Heart left ventricle (tissue), 16 donors: ENCODE measurements at regions not wholly inside any gene's neighbourhood (a gene's known extent, or its start where the extent isn't known, plus 50 kb on each side); places are given as distances from the start of the nearest gene placed in this dataset.

Source experiments
- ATAC-seq, 4 donors: fragments of 200-7000 bp; cut with Tn5 transposase; one replicate each; pipeline ENCODE4 v1.9.1; 2020 to 2022; ENCODE audit warnings: moderate library complexity in 4 of 4, mild to moderate bottlenecking in 3 of 4, moderate number of reproducible peaks in 1 of 4
- DNase-seq, 5 donors: peaks; one replicate each; pipeline ENCODE4 v3.0.0-alpha.2; 2020
- H3K27ac ChIP-seq, 12 donors: fragments of 200-600 bp; sonication (generic) in 4 of 12; one replicate each; pipeline versions ENCODE4 v1.5.0 to v1.8.0; 2016 to 2022; ENCODE audit warnings: mild to moderate bottlenecking in 2 of 12
- H3K27me3 ChIP-seq, 9 donors: fragments of 200-600 bp; sonication (generic) in 2 of 9; one replicate each; pipeline versions ENCODE4 v1.5.1 to v1.8.0; 2016 to 2022; ENCODE audit warnings: mild to moderate bottlenecking in 3 of 9
- H3K36me3 ChIP-seq, 9 donors: fragments of 200-600 bp; sonication (generic) in 2 of 9; one replicate each; pipeline versions ENCODE4 v1.5.0 to v1.8.0; 2018 to 2022; ENCODE audit warnings: mild to moderate bottlenecking in 2 of 9
- H3K4me1 ChIP-seq, 12 donors: fragments of 200-600 bp; sonication (generic) in 4 of 12; one replicate each; pipeline versions ENCODE4 v1.5.0 to v1.8.0; 2016 to 2022; ENCODE audit warnings: mild to moderate bottlenecking in 3 of 12
- H3K4me3 ChIP-seq, 12 donors: fragments of 200-600 bp; sonication (generic) in 4 of 12; one replicate each; pipeline versions ENCODE4 v1.5.0 to v1.8.0; 2017 to 2022; ENCODE audit warnings: mild to moderate bottlenecking in 9 of 12, moderate library complexity in 4 of 12
- H3K9me3 ChIP-seq, 12 donors: fragments of 200-600 bp; sonication (generic) in 4 of 12; one replicate each; pipeline versions ENCODE4 v1.5.0 to v1.8.0; 2016 to 2022; ENCODE audit warnings: mild to moderate bottlenecking in 1 of 12
- POLR2A ChIP-seq, 2 donors: fragments of 450-650 bp; IDR thresholded peaks; one replicate each; pipeline ENCODE4 v1.6.1; 2017; ENCODE audit warnings: antibody characterized with exemption in 2 of 2, mild to moderate bottlenecking in 2 of 2, moderate library complexity in 2 of 2
- WGBS, 4 donors: extraction: QIAGEN DNeasy Blood & Tissue Kit in 2 of 4; methylation state at CpG; one replicate each; pipeline versions ENCODE4 v1.1.5 to v1.1.7; 2013 to 2018; 5-methylcytosine and 5-hydroxymethylcytosine counted together
- intact Hi-C, 10 donors: fragments of 100-400 bp; cut with DNase I; formaldehyde crosslinking; loops; one replicate each; pipeline versions ENCODE4 v1.11.1 to v1.14.2; 2022
- TF ChIP-seq, protein P1 (sequence below), 12 donors: fragments of 200-600 bp; sonication (generic) in 4 of 12; IDR thresholded peaks; one replicate each; pipeline versions ENCODE4 v1.5.0 to v1.8.0; 2018 to 2022; ENCODE audit warnings: antibody characterized with exemption in 12 of 12, mild to moderate bottlenecking in 5 of 12
- donor health status: ischemic (EF 13 %, LVEDD 7.1; RV severe dilation, severe dysfunction).
- donor health status: healthy with polysubstance abuse.
- donor health status: DM: no; HTN: yes; CAD: no.
- donor health status: DM: no; HTN: no; CAD: no.
- donor health status: ischemic (EF 25% LVEDD 6.9; RV normal size, moderate dysfunction).
- donor health status: ischemic (EF 25% LVEDD 5.7; RV mildly dilated, moderate dysfunction).
- donor health status: healthy.
- donor health status: DM: yes; HTN: yes; CAD: no.
- donor health status: ischemic (EF 35%, LVEDD 5.7; RV mildly dilated, moderate dysfunction).
- donor health status: nonischemic (EF 11% LVEDD 7.7; RV severe dilation, severe dysfunction).
- donor health status: DM: yes; HTN: yes; CAD: no.
- donor health status: PGD.
- donor health status: ischemic (EF 29% LVEDD 5.4; RV normal size, mild dysfunction).
- donor health status: nonischemic (EF 23%, LVEDD 6.1; RV moderate dilation, normal function).

DNA sequence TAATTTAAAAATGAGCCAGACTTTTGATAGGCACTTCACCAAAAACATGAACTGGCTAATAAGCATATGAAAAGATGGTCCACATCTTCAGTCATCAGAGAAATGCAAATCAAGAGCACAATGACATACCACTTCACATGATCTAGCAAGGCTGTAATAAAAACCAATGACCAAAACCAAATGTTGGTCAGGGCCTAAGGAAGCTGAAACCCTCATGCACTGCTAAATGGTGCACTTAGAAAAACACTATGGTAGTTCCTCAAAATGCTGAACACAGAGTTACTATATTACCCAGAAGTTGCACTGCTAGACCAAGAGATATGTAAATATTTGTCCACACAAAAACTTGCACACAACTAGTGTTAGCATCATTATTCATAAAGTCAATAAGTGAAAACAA, 504.9 kb upstream of the SOX11 start:
- intact Hi-C loops, result no loop called here
- DNase-seq (no peak), ATAC-seq (no peak)
- TF ChIP-seq POLR2A (IDR thresholded peaks at IDR 0.05), result no peak
- TF ChIP-seq, protein P1, sequence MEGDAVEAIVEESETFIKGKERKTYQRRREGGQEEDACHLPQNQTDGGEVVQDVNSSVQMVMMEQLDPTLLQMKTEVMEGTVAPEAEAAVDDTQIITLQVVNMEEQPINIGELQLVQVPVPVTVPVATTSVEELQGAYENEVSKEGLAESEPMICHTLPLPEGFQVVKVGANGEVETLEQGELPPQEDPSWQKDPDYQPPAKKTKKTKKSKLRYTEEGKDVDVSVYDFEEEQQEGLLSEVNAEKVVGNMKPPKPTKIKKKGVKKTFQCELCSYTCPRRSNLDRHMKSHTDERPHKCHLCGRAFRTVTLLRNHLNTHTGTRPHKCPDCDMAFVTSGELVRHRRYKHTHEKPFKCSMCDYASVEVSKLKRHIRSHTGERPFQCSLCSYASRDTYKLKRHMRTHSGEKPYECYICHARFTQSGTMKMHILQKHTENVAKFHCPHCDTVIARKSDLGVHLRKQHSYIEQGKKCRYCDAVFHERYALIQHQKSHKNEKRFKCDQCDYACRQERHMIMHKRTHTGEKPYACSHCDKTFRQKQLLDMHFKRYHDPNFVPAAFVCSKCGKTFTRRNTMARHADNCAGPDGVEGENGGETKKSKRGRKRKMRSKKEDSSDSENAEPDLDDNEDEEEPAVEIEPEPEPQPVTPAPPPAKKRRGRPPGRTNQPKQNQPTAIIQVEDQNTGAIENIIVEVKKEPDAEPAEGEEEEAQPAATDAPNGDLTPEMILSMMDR (IDR thresholded peaks at IDR 0.05), result no peak
- H3K36me3 ChIP-seq, result no peaks in the 10 kb centered on the region
- H3K4me3 ChIP-seq, result no peak overlapping the region
- H3K4me1 ChIP-seq, result no peaks in the 10 kb centered on the region
- no peak overlapping the region for H3K27ac ChIP-seq
- peaks cover 0 to 7% (median 0%) of the 10 kb centered on the region in 12 donors for H3K9me3 ChIP-seq
- no peaks in the 10 kb centered on the region for H3K27me3 ChIP-seq

DNA sequence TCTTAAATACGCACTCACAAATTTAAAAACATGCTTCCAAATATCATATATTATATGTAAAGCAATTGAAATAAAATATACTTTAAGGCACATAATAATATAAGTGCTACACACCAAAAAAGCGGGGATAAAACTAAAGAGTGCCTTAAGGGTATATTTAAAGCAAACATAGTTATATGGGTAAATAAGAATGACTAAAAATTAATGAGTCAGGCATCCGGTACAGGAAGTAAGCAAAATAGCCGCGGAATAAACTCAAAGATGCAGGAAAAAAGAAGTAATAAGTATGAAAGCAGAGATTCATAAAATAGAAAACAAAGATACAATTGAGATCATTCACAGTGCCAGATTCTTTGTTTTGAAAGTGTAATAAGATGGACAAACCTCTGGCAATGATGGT, 503.5 kb upstream of the SOX11 start:
- TF ChIP-seq, protein P1 (IDR thresholded peaks at IDR 0.05), result no peak
- no peak for TF ChIP-seq POLR2A (IDR thresholded peaks at IDR 0.05)
- H3K36me3 ChIP-seq, result no peaks in the 10 kb centered on the region
- H3K4me1 ChIP-seq, result no peaks in the 10 kb centered on the region
- DNase-seq (no peak), ATAC-seq (no peak)
- H3K27ac ChIP-seq, result no peak overlapping the region
- no peak overlapping the region for H3K4me3 ChIP-seq
- H3K27me3 ChIP-seq, result no peaks in the 10 kb centered on the region
- peaks cover 0 to 7% (median 0%) of the 10 kb centered on the region in 12 donors for H3K9me3 ChIP-seq
- intact Hi-C loops, result no loop called here
- 64 to 74% (median 69%) methylated on average over 5 of the region's 5 CpGs for WGBS, 4 donors

GRCh38 chr2:5190023-5190422, 502.2 kb upstream of the SOX11 start:
- Histone ChIP-seq H3K27me3 (no peaks in the 10 kb centered on the region), H3K36me3 (no peaks in the 10 kb centered on the region), H3K27ac (no peak overlapping the region), H3K4me1 (no peaks in the 10 kb centered on the region), H3K9me3 (peaks cover 0 to 3% (median 0%) of the 10 kb centered on the region in 12 donors), H3K4me3 (no peak overlapping the region)
- ATAC-seq (no peak), DNase-seq (no peak)
- intact Hi-C loops, result no loop called here
- TF ChIP-seq POLR2A (IDR thresholded peaks at IDR 0.05), result no peak
- TF ChIP-seq, protein P1 (IDR thresholded peaks at IDR 0.05), result no peak
- 70 to 81% (median 74%) methylated on average over 5 of the region's 5 CpGs for WGBS, 4 donors

GRCh38 chr2:5195636-5196035, 496.5 kb upstream of the SOX11 start:
- ATAC-seq (no peak), DNase-seq (no peak)
- 79 to 86% (median 84%) methylated on average over 1 of the region's 1 CpG for WGBS, 4 donors
- intact Hi-C loops, result no loop called here
- H3K4me3 ChIP-seq, result no peak overlapping the region
- TF ChIP-seq, protein P1 (IDR thresholded peaks at IDR 0.05), result no peak
- TF ChIP-seq POLR2A (IDR thresholded peaks at IDR 0.05), result no peak
- no peaks in the 10 kb centered on the region for H3K27me3 ChIP-seq
- H3K36me3 ChIP-seq, result no peaks in the 10 kb centered on the region
- peaks cover 0 to 3% (median 0%) of the 10 kb centered on the region in 12 donors for H3K9me3 ChIP-seq
- no peaks in the 10 kb centered on the region for H3K4me1 ChIP-seq
- H3K27ac ChIP-seq, result no peak overlapping the region
